ENCODE measurements at regions not wholly inside any gene's neighbourhood (a gene's known extent, or its start where the extent isn't known, plus 50 kb on each side); places are given as distances from the start of the nearest gene placed in this dataset.
"Not testable (repeated sequence)": the region's sequence is repeated elsewhere in the genome, so short reads cannot be mapped to it uniquely, and the experiment has no call there.

DNA sequence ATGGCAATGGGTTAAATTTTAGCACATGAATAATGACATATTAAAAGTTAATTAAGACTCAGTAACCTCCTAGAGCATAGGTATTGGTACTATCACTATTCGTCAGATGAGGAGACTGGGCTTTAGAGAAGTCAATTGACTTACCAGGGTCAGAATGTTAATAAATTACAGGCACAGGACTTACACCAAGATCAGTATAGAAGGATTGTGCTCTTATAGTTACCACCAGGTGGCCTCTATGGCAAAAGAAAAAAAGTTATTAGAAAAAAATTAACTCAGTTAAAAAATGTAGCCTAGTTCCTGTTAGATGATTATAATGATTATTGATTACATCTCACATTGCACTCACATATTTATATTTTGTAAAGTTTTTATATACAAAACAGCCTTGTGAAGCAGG, 1163.7 kb downstream of the FAM181B start:
- no peaks in the 10 kb centered on the region for H3K9me3 ChIP-seq (ENCODE audit: control insufficient read depth in 2 of 2, insufficient read depth in 1 of 2, low read depth in 1 of 2, low read length in 1 of 2)
- no peaks in the 10 kb centered on the region for H3K36me3 ChIP-seq (ENCODE audit: control insufficient read depth in 3 of 3, insufficient read depth in 2 of 3, low read depth in 1 of 3, low read length in 3 of 3)
- FAIRE-seq = no peak
- H3K4me3 ChIP-seq (ENCODE audit: low read depth in 1 of 3, low read length in 3 of 3) = no peak overlapping the region
- no peak overlapping the region for H3K27ac ChIP-seq (ENCODE audit: low read depth in 1 of 3, low read length in 2 of 3)
- DNase-seq = no peak
- H3K27me3 ChIP-seq (ENCODE audit: control insufficient read depth in 3 of 3, insufficient read depth in 3 of 3, low read length in 3 of 3) = no peaks in the 10 kb centered on the region
- 0 to 83% (median 32%) methylated on average over 1 of the region's 1 CpG for WGBS, 3 donors
- no peaks in the 10 kb centered on the region for H3K4me1 ChIP-seq (ENCODE audit: control insufficient read depth in 3 of 3, insufficient read depth in 2 of 3, low read depth in 1 of 3, low read length in 2 of 3)

GRCh38 chr11:81568918-81569317, 1164.7 kb downstream of the FAM181B start:
- Histone ChIP-seq H3K9me3 (ENCODE audit: control insufficient read depth in 2 of 2, insufficient read depth in 1 of 2, low read depth in 1 of 2, low read length in 1 of 2) (no peaks in the 10 kb centered on the region), H3K36me3 (ENCODE audit: control insufficient read depth in 3 of 3, insufficient read depth in 2 of 3, low read depth in 1 of 3, low read length in 3 of 3) (no peaks in the 10 kb centered on the region), H3K4me3 (ENCODE audit: low read depth in 1 of 3, low read length in 3 of 3) (no peak overlapping the region), H3K27ac (ENCODE audit: low read depth in 1 of 3, low read length in 2 of 3) (no peak overlapping the region), H3K4me1 (ENCODE audit: control insufficient read depth in 3 of 3, insufficient read depth in 2 of 3, low read depth in 1 of 3, low read length in 2 of 3) (no peaks in the 10 kb centered on the region), H3K27me3 (ENCODE audit: control insufficient read depth in 3 of 3, insufficient read depth in 3 of 3, low read length in 3 of 3) (no peaks in the 10 kb centered on the region)
- DNase-seq = no peak
- no peak for FAIRE-seq

GRCh38 chr11:81548123-81548522, 1185.5 kb downstream of the FAM181B start:
- Histone ChIP-seq H3K4me1 (ENCODE audit: control insufficient read depth in 3 of 3, insufficient read depth in 2 of 3, low read depth in 1 of 3, low read length in 2 of 3) (no peaks in the 10 kb centered on the region), H3K27ac (ENCODE audit: low read depth in 1 of 3, low read length in 2 of 3) (no peak overlapping the region), H3K9me3 (ENCODE audit: control insufficient read depth in 2 of 2, insufficient read depth in 1 of 2, low read depth in 1 of 2, low read length in 1 of 2) (no peaks in the 10 kb centered on the region), H3K36me3 (ENCODE audit: control insufficient read depth in 3 of 3, insufficient read depth in 2 of 3, low read depth in 1 of 3, low read length in 3 of 3) (no peaks in the 10 kb centered on the region), H3K27me3 (ENCODE audit: control insufficient read depth in 3 of 3, insufficient read depth in 3 of 3, low read length in 3 of 3) (no peaks in the 10 kb centered on the region), H3K4me3 (ENCODE audit: low read depth in 1 of 3, low read length in 3 of 3) (no peak overlapping the region)
- DNase-seq (peak; percentile 23 to 28), FAIRE-seq (no peak)
- WGBS, 3 donors = 7 to 57% (median 9%) methylated on average over 1 of the region's 1 CpG

GRCh38 chr11:81539806-81540205, 1193.9 kb downstream of the FAM181B start:
- H3K36me3 ChIP-seq (ENCODE audit: control insufficient read depth in 3 of 3, insufficient read depth in 2 of 3, low read depth in 1 of 3, low read length in 3 of 3); H3K9me3 ChIP-seq (ENCODE audit: control insufficient read depth in 2 of 2, insufficient read depth in 1 of 2, low read depth in 1 of 2, low read length in 1 of 2); H3K4me1 ChIP-seq (ENCODE audit: control insufficient read depth in 3 of 3, insufficient read depth in 2 of 3, low read depth in 1 of 3, low read length in 2 of 3); DNase-seq; H3K27me3 ChIP-seq (ENCODE audit: control insufficient read depth in 3 of 3, insufficient read depth in 3 of 3, low read length in 3 of 3); H3K4me3 ChIP-seq (ENCODE audit: low read depth in 1 of 3, low read length in 3 of 3); H3K27ac ChIP-seq (ENCODE audit: low read depth in 1 of 3, low read length in 2 of 3); FAIRE-seq: not testable (repeated sequence)
- 87 to 94% (median 91%) methylated on average over 12 of the region's 12 CpGs for WGBS, 3 donors

DNA sequence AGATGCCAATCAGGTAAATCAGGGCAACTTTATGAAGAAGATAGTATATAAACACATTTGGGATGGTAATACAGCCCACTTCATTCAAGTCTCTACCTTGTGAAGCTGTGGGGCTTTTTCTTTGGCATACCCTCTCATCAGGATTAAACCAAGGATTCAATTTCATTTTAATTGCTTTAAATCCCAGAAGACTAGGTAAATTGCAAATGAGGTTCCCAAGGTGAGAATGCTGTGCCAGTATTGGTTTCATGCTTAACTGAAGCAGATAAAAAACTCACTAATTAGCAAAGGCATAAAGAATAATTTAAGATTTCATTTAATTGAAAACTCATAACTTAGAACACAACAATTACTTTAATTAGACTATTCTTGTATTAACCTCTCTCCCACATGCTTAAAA, 1218.1 kb downstream of the FAM181B start:
- no peak for FAIRE-seq
- no peaks in the 10 kb centered on the region for H3K4me1 ChIP-seq (ENCODE audit: control insufficient read depth in 3 of 3, insufficient read depth in 2 of 3, low read depth in 1 of 3, low read length in 2 of 3)

DNA sequence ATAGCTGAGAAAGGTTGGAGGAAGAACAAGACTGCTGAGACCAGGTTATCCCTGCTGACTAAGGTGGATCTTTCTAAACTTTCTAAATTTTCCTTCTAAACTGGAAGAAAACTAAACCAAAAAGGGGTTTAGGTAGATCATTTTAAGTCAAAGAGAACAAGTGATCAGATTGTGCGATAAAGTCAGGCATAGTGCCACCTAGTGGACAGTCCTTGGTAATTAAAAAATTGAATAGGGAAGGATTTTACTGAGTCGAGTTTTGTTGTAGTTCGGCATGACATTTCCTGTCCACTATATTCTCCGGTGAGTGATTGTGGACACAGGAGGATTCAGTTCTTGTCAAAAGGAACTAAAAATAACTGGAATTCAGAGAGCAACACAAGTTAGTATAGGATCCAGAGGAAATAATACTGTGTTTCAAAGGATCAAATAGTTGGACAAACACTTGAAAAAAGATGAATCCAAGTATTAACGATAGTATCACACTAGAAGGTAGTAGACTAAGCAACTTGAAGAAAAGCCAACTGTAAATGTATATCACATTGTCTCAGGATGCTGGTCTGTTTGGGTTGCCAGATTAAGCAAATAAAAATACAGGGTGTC, 1236.4 kb downstream of the FAM181B start:
- DNase-seq (peak; percentile 42 to 52), FAIRE-seq (no peak)
- H3K4me3 ChIP-seq (ENCODE audit: low read depth in 1 of 3, low read length in 3 of 3) = no peak overlapping the region
- no peaks in the 10 kb centered on the region for H3K9me3 ChIP-seq (ENCODE audit: control insufficient read depth in 2 of 2, insufficient read depth in 1 of 2, low read depth in 1 of 2, low read length in 1 of 2)
- no peaks in the 10 kb centered on the region for H3K4me1 ChIP-seq (ENCODE audit: control insufficient read depth in 3 of 3, insufficient read depth in 2 of 3, low read depth in 1 of 3, low read length in 2 of 3)
- H3K36me3 ChIP-seq (ENCODE audit: control insufficient read depth in 3 of 3, insufficient read depth in 2 of 3, low read depth in 1 of 3, low read length in 3 of 3) = no peaks in the 10 kb centered on the region
- WGBS, 3 donors = 13 to 26% (median 24%) methylated on average over 5 of the region's 5 CpGs
- H3K27me3 ChIP-seq (ENCODE audit: control insufficient read depth in 3 of 3, insufficient read depth in 3 of 3, low read length in 3 of 3) = no peaks in the 10 kb centered on the region
- no peak overlapping the region for H3K27ac ChIP-seq (ENCODE audit: low read depth in 1 of 3, low read length in 2 of 3)

More for the DNA sequence above, 1218.1 kb downstream of the FAM181B start:
- Histone ChIP-seq H3K36me3 (ENCODE audit: control insufficient read depth in 3 of 3, insufficient read depth in 2 of 3, low read depth in 1 of 3, low read length in 3 of 3) (no peaks in the 10 kb centered on the region), H3K27ac (ENCODE audit: low read depth in 1 of 3, low read length in 2 of 3) (no peak overlapping the region), H3K4me3 (ENCODE audit: low read depth in 1 of 3, low read length in 3 of 3) (no peak overlapping the region), H3K9me3 (ENCODE audit: control insufficient read depth in 2 of 2, insufficient read depth in 1 of 2, low read depth in 1 of 2, low read length in 1 of 2) (no peaks in the 10 kb centered on the region), H3K27me3 (ENCODE audit: control insufficient read depth in 3 of 3, insufficient read depth in 3 of 3, low read length in 3 of 3) (no peaks in the 10 kb centered on the region)
- no peak for DNase-seq

DNA sequence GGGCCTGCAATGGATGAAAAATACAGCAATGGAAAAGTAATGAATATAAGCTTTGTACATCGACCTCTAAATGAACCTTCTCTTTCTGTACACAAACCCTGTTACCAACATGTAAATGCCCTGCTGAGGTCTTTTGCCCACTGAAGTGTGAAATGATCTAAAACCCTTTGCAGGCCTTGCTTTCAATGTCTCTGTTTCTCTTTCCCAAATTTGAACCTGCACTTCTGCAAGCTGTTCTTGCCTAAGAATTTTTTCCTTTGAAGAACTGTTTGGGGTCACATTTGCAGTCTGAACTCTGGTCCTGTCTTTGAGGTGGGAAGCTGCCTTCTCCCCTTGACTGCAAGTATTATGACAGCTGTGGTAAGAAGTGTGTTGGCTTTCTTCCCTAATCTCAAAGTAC, 1237.1 kb downstream of the FAM181B start:
- FAIRE-seq (no peak), DNase-seq (no peak)
- 56 to 70% (median 62%) methylated on average over 1 of the region's 1 CpG for WGBS, 3 donors

GRCh38 chr11:81495699-81496292, 1237.9 kb downstream of the FAM181B start:
- Histone ChIP-seq H3K4me3 (ENCODE audit: low read depth in 1 of 3, low read length in 3 of 3) (no peak overlapping the region), H3K4me1 (ENCODE audit: control insufficient read depth in 3 of 3, insufficient read depth in 2 of 3, low read depth in 1 of 3, low read length in 2 of 3) (no peaks in the 10 kb centered on the region), H3K27me3 (ENCODE audit: control insufficient read depth in 3 of 3, insufficient read depth in 3 of 3, low read length in 3 of 3) (no peaks in the 10 kb centered on the region), H3K36me3 (ENCODE audit: control insufficient read depth in 3 of 3, insufficient read depth in 2 of 3, low read depth in 1 of 3, low read length in 3 of 3) (no peaks in the 10 kb centered on the region), H3K27ac (ENCODE audit: low read depth in 1 of 3, low read length in 2 of 3) (no peak overlapping the region), H3K9me3 (ENCODE audit: control insufficient read depth in 2 of 2, insufficient read depth in 1 of 2, low read depth in 1 of 2, low read length in 1 of 2) (no peaks in the 10 kb centered on the region)
- FAIRE-seq = no peak
- DNase-seq = no peak
- 82 to 91% (median 87%) methylated on average over 4 of the region's 4 CpGs for WGBS, 3 donors

More for the DNA sequence above, 1237.1 kb downstream of the FAM181B start:
- Histone ChIP-seq H3K27me3 (ENCODE audit: control insufficient read depth in 3 of 3, insufficient read depth in 3 of 3, low read length in 3 of 3) (no peaks in the 10 kb centered on the region), H3K4me1 (ENCODE audit: control insufficient read depth in 3 of 3, insufficient read depth in 2 of 3, low read depth in 1 of 3, low read length in 2 of 3) (no peaks in the 10 kb centered on the region), H3K27ac (ENCODE audit: low read depth in 1 of 3, low read length in 2 of 3) (no peak overlapping the region), H3K4me3 (ENCODE audit: low read depth in 1 of 3, low read length in 3 of 3) (no peak overlapping the region), H3K36me3 (ENCODE audit: control insufficient read depth in 3 of 3, insufficient read depth in 2 of 3, low read depth in 1 of 3, low read length in 3 of 3) (no peaks in the 10 kb centered on the region), H3K9me3 (ENCODE audit: control insufficient read depth in 2 of 2, insufficient read depth in 1 of 2, low read depth in 1 of 2, low read length in 1 of 2) (no peaks in the 10 kb centered on the region)

DNA sequence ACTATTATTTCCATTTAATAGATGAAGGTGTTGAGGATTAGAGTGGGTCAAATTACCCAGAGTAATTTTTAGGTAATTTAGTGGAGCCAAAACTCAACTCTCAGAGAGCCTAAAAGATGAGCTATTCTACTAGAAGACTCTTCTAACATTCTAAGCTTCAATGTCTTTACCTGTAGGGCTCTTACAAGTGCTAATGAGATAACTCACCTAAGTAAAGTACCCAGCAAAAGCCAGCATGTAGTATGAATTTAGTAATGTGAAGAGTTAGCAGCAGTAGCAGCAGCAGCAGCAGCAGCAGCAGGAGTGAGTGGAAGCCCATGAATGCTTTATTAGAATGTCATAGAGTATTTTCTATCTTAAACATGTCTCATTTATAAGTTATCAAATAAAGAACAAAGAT, 1239.2 kb downstream of the FAM181B start:
- DNase-seq (no peak), FAIRE-seq (no peak)
- H3K9me3 ChIP-seq (ENCODE audit: control insufficient read depth in 2 of 2, insufficient read depth in 1 of 2, low read depth in 1 of 2, low read length in 1 of 2) = no peaks in the 10 kb centered on the region
- H3K27me3 ChIP-seq (ENCODE audit: control insufficient read depth in 3 of 3, insufficient read depth in 3 of 3, low read length in 3 of 3) = no peaks in the 10 kb centered on the region
- H3K4me3 ChIP-seq (ENCODE audit: low read depth in 1 of 3, low read length in 3 of 3) = no peak overlapping the region
- H3K4me1 ChIP-seq (ENCODE audit: control insufficient read depth in 3 of 3, insufficient read depth in 2 of 3, low read depth in 1 of 3, low read length in 2 of 3) = no peaks in the 10 kb centered on the region
- H3K36me3 ChIP-seq (ENCODE audit: control insufficient read depth in 3 of 3, insufficient read depth in 2 of 3, low read depth in 1 of 3, low read length in 3 of 3) = no peaks in the 10 kb centered on the region
- no peak overlapping the region for H3K27ac ChIP-seq (ENCODE audit: low read depth in 1 of 3, low read length in 2 of 3)

Data from small intestine (tissue), 7 donors.